Aorta (tissue), 5 donors: ENCODE measurements at regions not wholly inside any gene's neighbourhood (a gene's known extent, or its start where the extent isn't known, plus 50 kb on each side); places are given as distances from the start of the nearest gene placed in this dataset.

Experiments
- ATAC-seq: fragments of 200-7000 bp; cut with Tn5 transposase; one replicate; pipeline ENCODE4 v1.9.1; 2022; ENCODE audit warnings: moderate library complexity; ENCODE audit not compliant: low FRiP score
- DNase-seq, 2 donors: peaks; one replicate each; pipeline ENCODE4 v3.0.0-alpha.2; 2020
- H3K27ac ChIP-seq, 2 donors: one replicate each; pipeline ENCODE4 v1.5.1; 2013; ENCODE audit warnings: low read length in 2 of 2, mild to moderate bottlenecking in 2 of 2, moderate library complexity in 2 of 2, control low read depth in 1 of 2, inconsistent platforms in 1 of 2, low read depth in 1 of 2
- H3K27me3 ChIP-seq, 2 donors: one replicate each; pipeline ENCODE4 v1.6.1; 2013; ENCODE audit warnings: control low read depth in 1 of 2, low read length in 1 of 2, mild to moderate bottlenecking in 1 of 2, moderate library complexity in 1 of 2; ENCODE audit not compliant: insufficient read depth in 2 of 2, control insufficient read depth in 1 of 2
- H3K36me3 ChIP-seq, 2 donors: one replicate each; pipeline ENCODE4 v1.6.1; 2013; ENCODE audit warnings: control low read depth in 1 of 2, low read length in 1 of 2, mild to moderate bottlenecking in 1 of 2; ENCODE audit not compliant: insufficient read depth in 2 of 2, control insufficient read depth in 1 of 2
- H3K4me1 ChIP-seq, 2 donors: one replicate each; pipeline ENCODE4 v1.6.1; 2013; ENCODE audit warnings: low read length in 2 of 2, control low read depth in 1 of 2, mild to moderate bottlenecking in 1 of 2, moderate library complexity in 1 of 2; ENCODE audit not compliant: insufficient read depth in 2 of 2, control insufficient read depth in 1 of 2
- H3K4me3 ChIP-seq, 2 donors: one replicate each; pipeline ENCODE4 v1.5.1; 2013; ENCODE audit warnings: low read length in 2 of 2, control low read depth in 1 of 2, mild to moderate bottlenecking in 1 of 2
- H3K9me3 ChIP-seq: one replicate; pipeline ENCODE4 v1.6.1; 2013; ENCODE audit warnings: mild to moderate bottlenecking, low read length; ENCODE audit not compliant: control insufficient read depth
- WGBS, 2 donors: extraction: QIAGEN DNeasy Blood & Tissue Kit; methylation state at CpG; one replicate each; pipeline ENCODE4 v1.1.7; 2013; 5-methylcytosine and 5-hydroxymethylcytosine counted together
- intact Hi-C, 2 donors: fragments of 100-400 bp; cut with DNase I; formaldehyde crosslinking; loops; one replicate each; pipeline versions ENCODE4 v1.14.2 to v1.15.0; 2022
- donor health status: healthy with polysubstance abuse.
- donor health status: Bipolar disorder and iron deficiency.
- donor health status: DM: no; HTN: no; CAD: no.
- donor health status: DM: no; HTN: no; CAD: no.
- donor health status: DM: yes; HTN: yes; CAD: no.

DNA sequence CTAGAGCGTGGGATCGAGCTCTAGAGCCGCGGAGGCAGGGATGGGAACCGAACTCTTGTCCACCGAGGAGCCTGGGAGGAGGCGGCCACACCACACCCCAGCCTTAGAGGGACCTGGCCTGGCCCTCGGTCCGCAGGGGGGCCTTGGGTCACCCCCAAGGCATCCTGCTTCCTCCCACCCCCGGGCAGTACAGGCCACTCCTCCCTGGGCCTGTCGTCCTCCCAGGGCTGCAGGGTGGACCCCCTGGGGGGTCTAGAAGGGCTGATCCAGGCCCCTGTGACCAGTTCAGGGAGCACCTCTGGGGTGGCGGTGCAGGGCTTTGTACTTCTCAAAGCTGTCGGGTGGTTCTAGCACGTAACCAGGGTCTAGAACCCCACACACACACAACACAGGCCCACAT, 79.1 kb upstream of the FBRSL1 start:
- DNase-seq (no peak), ATAC-seq (no peak)
- H3K36me3 ChIP-seq: no peaks in the 10 kb centered on the region
- no peaks in the 10 kb centered on the region for H3K27me3 ChIP-seq
- H3K4me3 ChIP-seq: no peak overlapping the region
- no peaks in the 10 kb centered on the region for H3K4me1 ChIP-seq
- intact Hi-C loops: no loop called here
- no peaks in the 10 kb centered on the region for H3K9me3 ChIP-seq
- 80 to 84% methylated on average over 14 of the region's 14 CpGs for WGBS, 2 donors
- H3K27ac ChIP-seq: no peak overlapping the region

DNA sequence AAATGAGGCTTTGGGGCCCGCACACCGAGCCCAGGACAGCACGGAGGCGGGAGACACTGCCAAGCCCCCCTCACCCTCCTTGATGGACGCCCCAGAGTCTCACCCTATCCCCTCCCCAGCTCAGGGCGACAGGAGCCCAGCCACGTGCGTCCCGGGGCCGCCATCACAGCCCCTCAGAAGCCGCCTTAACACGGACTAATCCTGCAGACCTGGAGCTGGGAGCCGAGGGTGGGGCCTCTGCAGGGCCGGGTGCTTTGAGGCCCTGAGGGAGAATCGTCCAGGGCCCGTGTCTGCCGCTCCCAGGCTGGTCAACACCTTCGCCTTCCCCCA, 79.7 kb upstream of the FBRSL1 start:
- Histone ChIP-seq H3K4me3 (no peak overlapping the region), H3K9me3 (no peaks in the 10 kb centered on the region), H3K4me1 (no peaks in the 10 kb centered on the region), H3K36me3 (no peaks in the 10 kb centered on the region), H3K27ac (no peak overlapping the region), H3K27me3 (no peaks in the 10 kb centered on the region)
- WGBS, 2 donors: 72 to 80% methylated on average over 18 of the region's 18 CpGs
- intact Hi-C loops: no loop called here
- ATAC-seq: no peak
- DNase-seq: no peak

GRCh38 chr12:132409495-132410295, 80.3 kb upstream of the FBRSL1 start:
- Histone ChIP-seq H3K36me3 (no peaks in the 10 kb centered on the region), H3K9me3 (no peaks in the 10 kb centered on the region), H3K27me3 (no peaks in the 10 kb centered on the region), H3K4me1 (no peaks in the 10 kb centered on the region), H3K4me3 (no peak overlapping the region), H3K27ac (no peak overlapping the region)
- WGBS, 2 donors: 85% methylated on average over 40 to 42 of the region's 42 CpGs
- no peak for ATAC-seq
- intact Hi-C loops: no loop called here
- DNase-seq: no peak

GRCh38 chr12:132408626-132409494, 79.5 kb upstream of the GALNT9 start:
- H3K36me3 ChIP-seq: no peaks in the 10 kb centered on the region
- no peaks in the 10 kb centered on the region for H3K4me1 ChIP-seq
- no peak overlapping the region for H3K27ac ChIP-seq
- no peak for ATAC-seq
- no peak overlapping the region for H3K4me3 ChIP-seq
- 72 to 76% methylated on average over 26 to 33 of the region's 33 CpGs for WGBS, 2 donors
- no peaks in the 10 kb centered on the region for H3K27me3 ChIP-seq
- no peak for DNase-seq
- H3K9me3 ChIP-seq: no peaks in the 10 kb centered on the region
- intact Hi-C loops: no loop called here

DNA sequence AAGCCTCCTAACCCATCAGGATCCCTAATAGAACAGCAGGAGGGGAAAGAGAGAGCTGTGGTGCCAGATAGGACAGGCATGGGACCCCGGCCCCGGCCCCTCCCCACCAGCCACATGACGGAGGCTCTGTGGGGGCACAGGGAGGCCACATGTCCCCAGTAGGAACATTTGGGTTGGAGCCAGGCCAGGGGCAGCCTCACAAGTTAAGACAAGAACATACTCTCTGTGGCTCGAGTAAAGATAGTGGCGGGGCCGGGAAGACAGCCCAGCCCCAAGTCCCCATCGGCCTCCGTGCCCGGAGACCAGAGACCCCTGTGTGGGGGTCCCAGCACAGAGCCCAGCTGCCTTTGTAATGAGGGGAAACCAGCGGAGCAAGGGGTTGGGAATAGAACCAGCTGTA, 78.6 kb upstream of the GALNT9 start:
- Histone ChIP-seq H3K27ac (no peak overlapping the region), H3K4me1 (no peaks in the 10 kb centered on the region), H3K9me3 (no peaks in the 10 kb centered on the region), H3K4me3 (no peak overlapping the region), H3K27me3 (no peaks in the 10 kb centered on the region), H3K36me3 (no peaks in the 10 kb centered on the region)
- intact Hi-C loops: no loop called here
- ATAC-seq: no peak
- 45 to 47% methylated on average over 10 of the region's 10 CpGs for WGBS, 2 donors
- no peak for DNase-seq

- Histone ChIP-seq H3K36me3 (no peaks in the 10 kb centered on the region), H3K27me3 (no peaks in the 10 kb centered on the region), H3K9me3 (no peaks in the 10 kb centered on the region), H3K4me1 (no peaks in the 10 kb centered on the region), H3K27ac (no peak overlapping the region), H3K4me3 (no peak overlapping the region)
- ATAC-seq (no peak), DNase-seq (no peak)
- 38 to 56% methylated on average over 32 of the region's 32 CpGs for WGBS, 2 donors
- intact Hi-C loops: no loop called here
These were observed 78.1 kb upstream of the GALNT9 start for GRCh38 chr12:132407451-132407961.

GRCh38 chr12:132406493-132407450, 77.4 kb upstream of the GALNT9 start:
- Histone ChIP-seq H3K27me3 (no peaks in the 10 kb centered on the region), H3K36me3 (no peaks in the 10 kb centered on the region), H3K27ac (no peak overlapping the region), H3K4me3 (no peak overlapping the region), H3K4me1 (no peaks in the 10 kb centered on the region), H3K9me3 (no peaks in the 10 kb centered on the region)
- ATAC-seq: no peak
- 78% methylated on average over 61 to 67 of the region's 67 CpGs for WGBS, 2 donors
- DNase-seq: no peak
- intact Hi-C loops: no loop called here

GRCh38 chr12:132405742-132406251, 76.4 kb upstream of the GALNT9 start:
- H3K27me3 ChIP-seq: no peaks in the 10 kb centered on the region
- intact Hi-C loops: no loop called here

More at GRCh38 chr12:132405742-132406251, 76.4 kb upstream of the GALNT9 start:
- no peaks in the 10 kb centered on the region for H3K9me3 ChIP-seq
- ATAC-seq (no peak), DNase-seq (peak in 1 of 2 donors; percentile 37)
- no peaks in the 10 kb centered on the region for H3K4me1 ChIP-seq
- no peak overlapping the region for H3K4me3 ChIP-seq
- no peak overlapping the region for H3K27ac ChIP-seq
- WGBS, 2 donors: 61 to 64% methylated on average over 22 of the region's 22 CpGs
- no peaks in the 10 kb centered on the region for H3K36me3 ChIP-seq
